ENCODE measurements at regions not wholly inside any gene's neighbourhood (a gene's known extent, or its start where the extent isn't known, plus 50 kb on each side); places are given as distances from the start of the nearest gene placed in this dataset.

GRCh38 chr20:17796091-17796563 lies 96.4 kb downstream of the BANF2 start:
- TF ChIP-seq POLR2AphosphoS5 (IDR thresholded peaks at IDR 0.05; ENCODE audit: borderline replicate concordance, low read depth, low read length) (no peak), EZH2 (IDR thresholded peaks at IDR 0.05) (no peak)

Measured in SK-N-MC (cell line).